ENCODE measurements at regions not wholly inside any gene's neighbourhood (a gene's known extent, or its start where the extent isn't known, plus 50 kb on each side); places are given as distances from the start of the nearest gene placed in this dataset.

DNA sequence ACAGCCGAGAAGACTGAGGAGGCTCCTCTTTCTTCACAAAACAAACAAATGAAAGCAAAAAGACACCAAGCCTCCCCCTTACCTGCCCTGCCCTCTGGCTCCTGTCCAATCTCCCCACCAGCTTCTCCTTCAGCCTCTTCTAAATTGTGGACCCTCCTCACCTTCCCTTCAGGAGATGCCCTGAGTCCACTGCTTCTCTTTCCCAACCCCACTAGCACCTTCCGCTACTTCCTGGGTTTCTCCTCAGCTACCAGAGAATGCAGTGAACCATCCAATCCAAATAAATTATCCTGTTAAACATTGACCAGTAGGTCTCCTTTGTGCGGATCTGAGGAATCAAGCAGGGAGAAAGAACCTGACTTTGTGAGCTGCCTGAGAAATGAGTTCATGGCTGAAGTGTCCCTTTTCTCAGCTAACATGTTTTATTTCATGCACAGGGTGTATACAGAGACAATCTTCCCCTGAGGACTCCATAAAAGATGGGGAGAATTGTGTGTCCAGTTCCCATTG, 63.2 kb upstream of the VPREB1 start:
- TF ChIP-seq, protein P1, sequence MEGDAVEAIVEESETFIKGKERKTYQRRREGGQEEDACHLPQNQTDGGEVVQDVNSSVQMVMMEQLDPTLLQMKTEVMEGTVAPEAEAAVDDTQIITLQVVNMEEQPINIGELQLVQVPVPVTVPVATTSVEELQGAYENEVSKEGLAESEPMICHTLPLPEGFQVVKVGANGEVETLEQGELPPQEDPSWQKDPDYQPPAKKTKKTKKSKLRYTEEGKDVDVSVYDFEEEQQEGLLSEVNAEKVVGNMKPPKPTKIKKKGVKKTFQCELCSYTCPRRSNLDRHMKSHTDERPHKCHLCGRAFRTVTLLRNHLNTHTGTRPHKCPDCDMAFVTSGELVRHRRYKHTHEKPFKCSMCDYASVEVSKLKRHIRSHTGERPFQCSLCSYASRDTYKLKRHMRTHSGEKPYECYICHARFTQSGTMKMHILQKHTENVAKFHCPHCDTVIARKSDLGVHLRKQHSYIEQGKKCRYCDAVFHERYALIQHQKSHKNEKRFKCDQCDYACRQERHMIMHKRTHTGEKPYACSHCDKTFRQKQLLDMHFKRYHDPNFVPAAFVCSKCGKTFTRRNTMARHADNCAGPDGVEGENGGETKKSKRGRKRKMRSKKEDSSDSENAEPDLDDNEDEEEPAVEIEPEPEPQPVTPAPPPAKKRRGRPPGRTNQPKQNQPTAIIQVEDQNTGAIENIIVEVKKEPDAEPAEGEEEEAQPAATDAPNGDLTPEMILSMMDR (IDR thresholded peaks at IDR 0.05): no peak
- TF ChIP-seq POLR2A (IDR thresholded peaks at IDR 0.05) (no peak), POLR2AphosphoS5 (IDR thresholded peaks at IDR 0.05; ENCODE audit: insufficient read depth in 1 of 2, low read depth in 1 of 2) (no peak)

All from vagina (tissue), 2 donors.